ENCODE measurements at regions not wholly inside any gene's neighbourhood (a gene's known extent, or its start where the extent isn't known, plus 50 kb on each side); places are given as distances from the start of the nearest gene placed in this dataset.

DNA sequence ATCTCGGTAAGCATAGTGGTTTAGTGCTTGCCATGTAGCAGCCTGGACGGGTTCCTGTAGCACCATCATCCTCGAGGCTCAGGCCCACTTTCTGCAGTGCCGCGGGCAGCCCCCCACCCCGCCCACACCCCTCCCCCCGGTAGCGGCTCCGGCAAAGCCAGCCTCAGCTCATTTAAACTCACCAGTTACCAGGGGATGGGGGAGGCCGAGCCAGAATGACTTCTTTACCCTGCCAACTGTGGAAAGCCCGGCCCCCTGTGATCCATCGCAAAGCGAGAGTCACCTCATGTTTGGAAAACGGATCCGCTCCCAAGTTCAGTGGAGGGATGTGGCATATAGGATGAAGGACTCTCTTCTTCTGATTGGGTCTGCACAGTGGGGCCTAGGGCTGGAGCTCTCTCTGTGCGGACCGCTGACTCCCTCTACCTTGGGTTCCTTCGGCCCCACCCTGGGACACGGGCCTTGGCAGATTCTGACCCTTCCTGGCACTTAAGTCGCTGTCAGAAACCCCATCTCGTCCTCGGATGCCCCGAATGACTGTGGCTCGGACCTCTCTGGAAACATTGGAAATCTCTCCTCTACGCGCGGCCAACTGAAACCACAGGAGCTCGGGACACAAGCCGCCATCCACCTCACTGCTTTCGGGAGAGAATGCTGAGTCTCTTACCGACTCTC is 337.8 kb upstream of the DEFB115 start:
- no peak overlapping the region for H3K27ac ChIP-seq (ENCODE audit: low read depth, low read length)
- H2AK5ac ChIP-seq (ENCODE audit: low read depth, low read length), result no peak overlapping the region
- no peak for DNase-seq (ENCODE audit: low read depth in 1 of 2, low spot score in 2 of 2)
- H2AFZ ChIP-seq (ENCODE audit: low read length), result no peak overlapping the region
- peaks cover 14 to 53% of the 10 kb centered on the region in 2 experiments; a peak in 3 of 4 replicates for H3K9me3 ChIP-seq (ENCODE audit: insufficient read depth in 2 of 2, low read depth in 1 of 2, low read length in 1 of 2)
- no peak overlapping the region for H2BK5ac ChIP-seq (ENCODE audit: low read depth, low read length)
- no peaks in the 10 kb centered on the region for H3K79me1 ChIP-seq (ENCODE audit: low read depth, low read length)
- no peaks in the 10 kb centered on the region for H4K20me1 ChIP-seq (replicated peaks in 1 of 2; ENCODE audit: control insufficient read depth in 1 of 2, insufficient read depth in 2 of 2, low read length in 2 of 2)
- ChIA-PET CTCF (ENCODE audit: partially characterized antibody) (no interaction called here), POLR2A (ENCODE audit: partially characterized antibody) (no interaction called here)
- no peak overlapping the region for H3K4me3 ChIP-seq (ENCODE audit: extremely low read depth in 1 of 4, insufficient read depth in 2 of 4, low read depth in 3 of 4, low read length in 4 of 4)
- no peak overlapping the region for H3K14ac ChIP-seq (ENCODE audit: insufficient read length)
- H4K8ac ChIP-seq (ENCODE audit: extremely low read depth, insufficient read depth, low read length), result no peak overlapping the region
- no peak overlapping the region for H3K18ac ChIP-seq (ENCODE audit: extremely low read depth, low read length)
- H4K91ac ChIP-seq (replicated peaks; ENCODE audit: insufficient read length, low read length), result no peak overlapping the region
- peaks cover 0 to 6% (median 0%) of the 10 kb centered on the region in 4 experiments; a peak in 1 of 8 replicates for H3K36me3 ChIP-seq (ENCODE audit: control insufficient read depth in 2 of 4, insufficient read depth in 4 of 4, low read length in 3 of 4)
- no peak overlapping the region for H4K5ac ChIP-seq (ENCODE audit: insufficient read length, low read depth, low read length)
- no peak overlapping the region for H2BK120ac ChIP-seq (replicated peaks; ENCODE audit: low read depth, low read length)
- H3K56ac ChIP-seq (replicated peaks; ENCODE audit: insufficient read length, low read depth, low read length), result no peak overlapping the region
- H3K4ac ChIP-seq (replicated peaks; ENCODE audit: insufficient read length, low read depth, low read length), result no peak overlapping the region
- 85% methylated on average over 25 of the region's 31 CpGs; no CpG with 5 or more reads in 1 of the 2 experiments for WGBS, 2 experiments (ENCODE audit: extremely low coverage in 1 of 2, insufficient coverage in 1 of 2, insufficient read length in 1 of 2, insufficient replicate concordance in 2 of 2, low coverage in 1 of 2, low lambda C conversion rate in 2 of 2, missing lambda C conversion rate in 1 of 2)
- FAIRE-seq, result no peak
- no peak overlapping the region for H2BK15ac ChIP-seq (ENCODE audit: low read length)
- H3K9ac ChIP-seq (replicated peaks in 1 of 4; ENCODE audit: extremely low read depth in 1 of 4, low read depth in 3 of 4, low read length in 3 of 4), result no peak overlapping the region
- H2BK12ac ChIP-seq (ENCODE audit: low read depth, low read length), result no peak overlapping the region
- H3K23ac ChIP-seq (ENCODE audit: insufficient read length), result no peak overlapping the region
- H2BK20ac ChIP-seq (ENCODE audit: low read length), result no peak overlapping the region
- no peaks in the 10 kb centered on the region for H3K4me1 ChIP-seq (replicated peaks in 1 of 4; ENCODE audit: control insufficient read depth in 3 of 4, insufficient read depth in 4 of 4, low read length in 3 of 4)
- no peaks in the 10 kb centered on the region for H3K79me2 ChIP-seq (ENCODE audit: control insufficient read depth in 1 of 2, insufficient read depth in 2 of 2, low read length in 2 of 2)
- H3K27me3 ChIP-seq (replicated peaks in 1 of 4; ENCODE audit: control insufficient read depth in 3 of 4, extremely low read depth in 1 of 4, insufficient read depth in 3 of 4, low read length in 3 of 4), result no peaks in the 10 kb centered on the region
- H3K23me2 ChIP-seq (ENCODE audit: low read depth, low read length), result no peaks in the 10 kb centered on the region
- no peak overlapping the region for H3K4me2 ChIP-seq (ENCODE audit: insufficient read depth in 1 of 2, low read depth in 2 of 2, low read length in 2 of 2)
- TF ChIP-seq TAF7 (optimal IDR thresholded peaks at IDR 0.05; ENCODE audit: borderline replicate concordance, low read depth, low read length) (no peak), POLR2A (IDR thresholded peaks at IDR 0.05; ENCODE audit: control extremely low read depth in 1 of 2, low read depth in 2 of 2, low read length in 2 of 2) (no peak), EP300 (IDR thresholded peaks at IDR 0.05; ENCODE audit: borderline replicate concordance in 1 of 2, low read depth in 2 of 2, low read length in 2 of 2) (no peak), RXRA (IDR thresholded peaks at IDR 0.05; ENCODE audit: insufficient read depth, low read depth, low read length) (no peak), CHD2 (IDR thresholded peaks at IDR 0.05; ENCODE audit: low read length) (no peak), HDAC6 (IDR thresholded peaks at IDR 0.05; ENCODE audit: low read depth, low read length) (no peak), BACH1 (IDR thresholded peaks at IDR 0.05; ENCODE audit: low read length) (no peak), SIX5 (IDR thresholded peaks at IDR 0.05; ENCODE audit: low read depth, low read length) (no peak), SUZ12 (IDR thresholded peaks at IDR 0.05; ENCODE audit: low read length) (no peak), POLR2AphosphoS5 (IDR thresholded peaks at IDR 0.05; ENCODE audit: low read depth, low read length) (no peak), EZH2 (IDR thresholded peaks at IDR 0.05; ENCODE audit: low read depth, low read length, severe bottlenecking) (no peak)
- TF ChIP-seq, protein P1, sequence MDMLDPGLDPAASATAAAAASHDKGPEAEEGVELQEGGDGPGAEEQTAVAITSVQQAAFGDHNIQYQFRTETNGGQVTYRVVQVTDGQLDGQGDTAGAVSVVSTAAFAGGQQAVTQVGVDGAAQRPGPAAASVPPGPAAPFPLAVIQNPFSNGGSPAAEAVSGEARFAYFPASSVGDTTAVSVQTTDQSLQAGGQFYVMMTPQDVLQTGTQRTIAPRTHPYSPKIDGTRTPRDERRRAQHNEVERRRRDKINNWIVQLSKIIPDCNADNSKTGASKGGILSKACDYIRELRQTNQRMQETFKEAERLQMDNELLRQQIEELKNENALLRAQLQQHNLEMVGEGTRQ (IDR thresholded peaks at IDR 0.05; ENCODE audit: low read length), result no peak
- TF ChIP-seq, protein P2, sequence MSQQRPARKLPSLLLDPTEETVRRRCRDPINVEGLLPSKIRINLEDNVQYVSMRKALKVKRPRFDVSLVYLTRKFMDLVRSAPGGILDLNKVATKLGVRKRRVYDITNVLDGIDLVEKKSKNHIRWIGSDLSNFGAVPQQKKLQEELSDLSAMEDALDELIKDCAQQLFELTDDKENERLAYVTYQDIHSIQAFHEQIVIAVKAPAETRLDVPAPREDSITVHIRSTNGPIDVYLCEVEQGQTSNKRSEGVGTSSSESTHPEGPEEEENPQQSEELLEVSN (IDR thresholded peaks at IDR 0.05), result no peak

Data from H1 (cell line).